DOHH2 (cell line): ENCODE measurements at regions not wholly inside any gene's neighbourhood (a gene's known extent, or its start where the extent isn't known, plus 50 kb on each side); places are given as distances from the start of the nearest gene placed in this dataset.
"Not testable (repeated sequence)": the region's sequence is repeated elsewhere in the genome, so short reads cannot be mapped to it uniquely, and the experiment has no call there.

Source experiments
- H3F3A ChIP-seq: fragments of 200-600 bp; sonication (generic), shearing (Covaris generic); 2 replicates; pipeline ENCODE4 v1.6.0; 2016; ENCODE audit warnings: antibody characterized with exemption, mild to moderate bottlenecking; ENCODE audit not compliant: control insufficient read depth, insufficient read depth
- H3K27ac ChIP-seq: fragments of 200-600 bp; sonication (generic); 2 replicates; pipeline ENCODE4 v1.5.1; 2014; ENCODE audit warnings: low read depth, mild to moderate bottlenecking, low read length, moderate library complexity
- H3K27me3 ChIP-seq: fragments of 200-600 bp; sonication (generic); 2 replicates; pipeline ENCODE4 v1.6.1; 2014; ENCODE audit warnings: mild to moderate bottlenecking, low read length, mixed read lengths; ENCODE audit not compliant: control insufficient read depth
- H3K36me3 ChIP-seq: fragments of 200-600 bp; sonication (generic); 2 replicates; pipeline ENCODE4 v1.6.1; 2014; ENCODE audit warnings: mild to moderate bottlenecking, low read length, moderate library complexity, mixed read lengths; ENCODE audit not compliant: control insufficient read depth
- H3K4me1 ChIP-seq: fragments of 200-600 bp; sonication (generic); 2 replicates; pipeline ENCODE4 v1.6.1; 2014; ENCODE audit warnings: mild to moderate bottlenecking, low read length, mixed read lengths; ENCODE audit not compliant: control insufficient read depth
- H3K4me2 ChIP-seq: fragments of 200-600 bp; sonication (generic); 2 replicates; pipeline ENCODE4 v1.6.0; 2014; ENCODE audit warnings: mild to moderate bottlenecking, low read length, moderate library complexity
- H3K4me3 ChIP-seq: fragments of 200-600 bp; sonication (generic); 2 replicates; pipeline ENCODE4 v1.5.1; 2014; ENCODE audit warnings: mild to moderate bottlenecking, low read length, mixed read lengths
- H3K79me2 ChIP-seq: fragments of 200-600 bp; sonication (generic); 2 replicates; pipeline ENCODE4 v1.6.1; 2014; ENCODE audit warnings: mild to moderate bottlenecking, low read length, mixed read lengths; ENCODE audit not compliant: control insufficient read depth
- H3K9me2 ChIP-seq: fragments of 200-600 bp; sonication (generic); replicated peaks from 2 replicates; pipeline ENCODE4 v1.6.1; 2014; ENCODE audit warnings: mild to moderate bottlenecking, low read length, mixed read lengths; ENCODE audit not compliant: control insufficient read depth
- H3K9me3 ChIP-seq: fragments of 200-600 bp; sonication (generic); 2 replicates; pipeline ENCODE4 v1.6.1; 2014; ENCODE audit warnings: antibody characterized with exemption, low read length, mixed read lengths; ENCODE audit not compliant: control insufficient read depth, insufficient read depth
- H4K20me1 ChIP-seq: fragments of 200-600 bp; sonication (generic); 2 replicates; pipeline ENCODE4 v1.6.0; 2014; ENCODE audit warnings: low read depth, mild to moderate bottlenecking, antibody characterized with exemption, low read length, moderate library complexity; ENCODE audit not compliant: control insufficient read depth, insufficient read depth
- EZH2phosphoT487 ChIP-seq: fragments of 200-600 bp; sonication (generic); IDR thresholded peaks from 2 replicates; pipeline ENCODE4 v1.6.1; 2017; ENCODE audit warnings: borderline replicate concordance, mild to moderate bottlenecking, antibody characterized with exemption, low read length, moderate library complexity, mixed read lengths
- TF ChIP-seq, protein P1 (sequence below): fragments of 200-600 bp; sonication (generic); IDR thresholded peaks from one replicate; pipeline ENCODE4 v1.5.1; 2014; ENCODE audit warnings: antibody characterized with exemption, mild to moderate bottlenecking, low read depth, low read length; ENCODE audit not compliant: poor library complexity, severe bottlenecking

DNA sequence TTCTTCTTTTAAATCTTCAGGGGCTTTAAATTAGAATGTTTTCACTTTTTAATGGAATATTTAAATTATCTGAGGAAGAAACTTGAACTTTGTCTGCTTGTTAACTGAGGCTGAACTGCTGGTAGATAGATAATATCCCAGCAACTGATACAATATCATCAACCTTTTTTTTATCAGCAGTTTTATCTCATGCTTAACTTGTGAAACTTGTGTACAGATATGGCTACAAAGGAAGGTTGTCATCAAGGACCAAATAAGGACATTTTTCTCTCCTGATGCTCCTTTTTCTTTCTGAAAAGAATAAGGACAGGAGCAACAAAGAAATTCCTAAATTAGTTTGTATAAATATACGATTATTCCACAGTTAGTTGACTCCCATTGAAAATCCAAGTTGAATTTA lies 66.4 kb upstream of the KBTBD8 start:
- no peak for TF ChIP-seq EZH2phosphoT487
- TF ChIP-seq, protein P1, sequence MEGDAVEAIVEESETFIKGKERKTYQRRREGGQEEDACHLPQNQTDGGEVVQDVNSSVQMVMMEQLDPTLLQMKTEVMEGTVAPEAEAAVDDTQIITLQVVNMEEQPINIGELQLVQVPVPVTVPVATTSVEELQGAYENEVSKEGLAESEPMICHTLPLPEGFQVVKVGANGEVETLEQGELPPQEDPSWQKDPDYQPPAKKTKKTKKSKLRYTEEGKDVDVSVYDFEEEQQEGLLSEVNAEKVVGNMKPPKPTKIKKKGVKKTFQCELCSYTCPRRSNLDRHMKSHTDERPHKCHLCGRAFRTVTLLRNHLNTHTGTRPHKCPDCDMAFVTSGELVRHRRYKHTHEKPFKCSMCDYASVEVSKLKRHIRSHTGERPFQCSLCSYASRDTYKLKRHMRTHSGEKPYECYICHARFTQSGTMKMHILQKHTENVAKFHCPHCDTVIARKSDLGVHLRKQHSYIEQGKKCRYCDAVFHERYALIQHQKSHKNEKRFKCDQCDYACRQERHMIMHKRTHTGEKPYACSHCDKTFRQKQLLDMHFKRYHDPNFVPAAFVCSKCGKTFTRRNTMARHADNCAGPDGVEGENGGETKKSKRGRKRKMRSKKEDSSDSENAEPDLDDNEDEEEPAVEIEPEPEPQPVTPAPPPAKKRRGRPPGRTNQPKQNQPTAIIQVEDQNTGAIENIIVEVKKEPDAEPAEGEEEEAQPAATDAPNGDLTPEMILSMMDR = no peak

GRCh38 chr3:66933233-66933632 lies 64.9 kb upstream of the KBTBD8 start:
- Histone ChIP-seq H4K20me1 (no peaks in the 10 kb centered on the region), H3K36me3 (no peaks in the 10 kb centered on the region), H3K4me1 (peaks cover 5% of the 10 kb centered on the region), H3F3A (no peaks in the 10 kb centered on the region), H3K79me2 (no peaks in the 10 kb centered on the region), H3K9me3 (no peaks in the 10 kb centered on the region), H3K4me2 (no peak overlapping the region), H3K27me3 (peaks cover 5% of the 10 kb centered on the region; the same call in 1 of the 2 replicates), H3K4me3 (no peak overlapping the region), H3K9me2 (no peaks in the 10 kb centered on the region), H3K27ac (no peak overlapping the region)
- TF ChIP-seq, protein P1 = no peak
- TF ChIP-seq EZH2phosphoT487 = no peak

More for the DNA sequence above, 66.4 kb upstream of the KBTBD8 start:
- Histone ChIP-seq H3K27ac (no peak overlapping the region), H3F3A (no peaks in the 10 kb centered on the region), H3K4me3 (no peak overlapping the region), H4K20me1 (no peaks in the 10 kb centered on the region), H3K36me3 (no peaks in the 10 kb centered on the region), H3K9me3 (no peaks in the 10 kb centered on the region), H3K79me2 (no peaks in the 10 kb centered on the region), H3K4me2 (no peak overlapping the region), H3K27me3 (peaks cover 5% of the 10 kb centered on the region; the same call in 1 of the 2 replicates), H3K4me1 (peaks cover 5% of the 10 kb centered on the region), H3K9me2 (no peaks in the 10 kb centered on the region)

DNA sequence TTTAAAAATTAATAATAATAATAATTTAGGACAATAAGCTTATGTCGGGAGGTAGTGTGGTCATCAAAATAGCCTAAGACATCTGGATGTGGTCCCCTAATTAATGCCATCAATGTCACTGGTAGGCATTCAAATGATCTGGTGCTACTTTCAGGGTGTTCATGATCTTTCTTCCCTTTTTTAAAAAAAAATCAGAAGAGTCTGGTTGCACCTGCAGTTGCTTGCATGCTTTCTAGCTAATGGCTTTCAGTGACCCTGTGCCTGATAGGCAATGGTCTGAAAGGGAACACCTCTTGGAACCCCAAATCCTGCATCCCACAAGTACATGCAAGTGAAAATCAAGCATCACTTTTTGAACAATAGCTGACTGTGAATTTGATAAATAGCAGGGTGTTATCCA lies 64.1 kb upstream of the KBTBD8 start:
- Histone ChIP-seq H3K4me1 (peaks cover 5% of the 10 kb centered on the region), H3K27me3 (peaks cover 5% of the 10 kb centered on the region; the same call in 1 of the 2 replicates), H3K27ac (no peak overlapping the region), H3F3A (no peaks in the 10 kb centered on the region), H3K36me3 (no peaks in the 10 kb centered on the region), H3K4me2 (no peak overlapping the region), H4K20me1 (no peaks in the 10 kb centered on the region), H3K9me3 (no peaks in the 10 kb centered on the region), H3K79me2 (no peaks in the 10 kb centered on the region), H3K4me3 (no peak overlapping the region), H3K9me2 (no peaks in the 10 kb centered on the region)
- TF ChIP-seq EZH2phosphoT487 = no peak
- TF ChIP-seq, protein P1 = no peak

GRCh38 chr3:66934725-66935124 lies 63.4 kb upstream of the KBTBD8 start:
- H3K36me3 ChIP-seq = no peaks in the 10 kb centered on the region
- no peak for TF ChIP-seq EZH2phosphoT487
- TF ChIP-seq, protein P1 = no peak
- H3K27ac ChIP-seq = no peak overlapping the region
- no peak overlapping the region for H3K4me3 ChIP-seq
- no peaks in the 10 kb centered on the region for H4K20me1 ChIP-seq
- H3K79me2 ChIP-seq = no peaks in the 10 kb centered on the region
- peaks cover 5% of the 10 kb centered on the region; the same call in 1 of the 2 replicates for H3K27me3 ChIP-seq
- no peaks in the 10 kb centered on the region for H3K9me3 ChIP-seq
- no peaks in the 10 kb centered on the region for H3K9me2 ChIP-seq
- no peak overlapping the region for H3K4me2 ChIP-seq
- peaks cover 5% of the 10 kb centered on the region for H3K4me1 ChIP-seq
- H3F3A ChIP-seq = no peaks in the 10 kb centered on the region

DNA sequence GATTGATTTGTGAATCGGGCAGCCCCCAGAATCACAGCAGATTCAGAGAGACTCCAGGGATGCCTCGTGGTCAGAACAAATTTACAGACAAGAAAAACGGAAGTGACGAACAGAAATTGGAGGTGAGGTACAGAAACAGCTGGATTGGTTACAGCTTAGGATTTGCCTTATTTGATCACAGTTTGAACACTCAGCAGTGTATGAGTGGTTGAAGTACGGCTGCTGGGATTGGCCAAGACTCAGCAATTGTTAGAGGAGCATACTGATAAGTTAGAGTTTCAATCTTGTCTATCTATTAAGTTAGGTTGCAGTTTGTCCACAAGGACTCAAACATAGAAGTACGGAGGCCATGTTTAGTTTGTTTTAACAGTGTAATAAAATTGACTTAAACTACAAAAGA lies 61.1 kb upstream of the KBTBD8 start:
- H3K4me3 ChIP-seq, H3K27ac ChIP-seq, H3K9me2 ChIP-seq, H3K27me3 ChIP-seq, H4K20me1 ChIP-seq, H3F3A ChIP-seq, H3K4me2 ChIP-seq, H3K4me1 ChIP-seq, H3K79me2 ChIP-seq, H3K9me3 ChIP-seq, H3K36me3 ChIP-seq: not testable (repeated sequence)
